Liver (tissue), 8 donors: ENCODE measurements at regions not wholly inside any gene's neighbourhood (a gene's known extent, or its start where the extent isn't known, plus 50 kb on each side); places are given as distances from the start of the nearest gene placed in this dataset.

Experiments
- DNase-seq: peaks from one replicate; pipeline ENCODE4 v3.0.0-alpha.2; 2017; ENCODE audit warnings: low spot score
- H3K27ac ChIP-seq, 2 donors: one replicate each; pipeline ENCODE4 v1.7.0; 2013; ENCODE audit warnings: inconsistent platforms in 2 of 2, low read length in 2 of 2, control low read depth in 1 of 2, low read depth in 1 of 2, mild to moderate bottlenecking in 1 of 2
- H3K27me3 ChIP-seq, 4 donors: one replicate each; pipeline versions ENCODE4 v1.6.1 to v1.7.0; 2013; ENCODE audit warnings: low read length in 3 of 4, inconsistent platforms in 1 of 4, mild to moderate bottlenecking in 1 of 4, moderate library complexity in 1 of 4; ENCODE audit not compliant: control insufficient read depth in 4 of 4, insufficient read depth in 4 of 4
- H3K36me3 ChIP-seq, 4 donors: one replicate each; pipeline versions ENCODE4 v1.6.1 to v1.7.0; 2013; ENCODE audit warnings: low read length in 3 of 4, mild to moderate bottlenecking in 3 of 4, low read depth in 1 of 4, moderate library complexity in 1 of 4; ENCODE audit not compliant: control insufficient read depth in 4 of 4, insufficient read depth in 3 of 4
- H3K4me1 ChIP-seq, 4 donors: one replicate each; pipeline versions ENCODE4 v1.6.1 to v1.7.0; 2013; ENCODE audit warnings: low read length in 3 of 4, mild to moderate bottlenecking in 3 of 4, moderate library complexity in 1 of 4; ENCODE audit not compliant: control insufficient read depth in 4 of 4, insufficient read depth in 4 of 4
- H3K4me3 ChIP-seq, 3 donors: one replicate each; pipeline versions ENCODE4 v1.6.1 to v1.7.0; 2013; ENCODE audit warnings: low read length in 3 of 3, control low read depth in 1 of 3, low read depth in 1 of 3, mild to moderate bottlenecking in 1 of 3
- H3K9ac ChIP-seq, 2 donors: one replicate each; pipeline ENCODE4 v1.7.0; 2013; ENCODE audit warnings: low read length in 2 of 2, mild to moderate bottlenecking in 2 of 2, moderate library complexity in 2 of 2, control low read depth in 1 of 2, low read depth in 1 of 2
- H3K9me3 ChIP-seq, 4 donors: one replicate each; pipeline versions ENCODE4 v1.6.1 to v1.7.0; 2013; ENCODE audit warnings: low read length in 3 of 4; ENCODE audit not compliant: control insufficient read depth in 4 of 4
- EGR1 ChIP-seq, 2 donors: IDR thresholded peaks; 2 replicates each; pipeline ENCODE4 v1.6.1; 2016 to 2018; ENCODE audit warnings: antibody characterized with exemption in 2 of 2, low read depth in 2 of 2
- FOXA1 ChIP-seq: IDR thresholded peaks from 2 replicates; pipeline ENCODE4 v1.6.1; 2016; ENCODE audit warnings: antibody characterized with exemption
- FOXA2 ChIP-seq: IDR thresholded peaks from 2 replicates; pipeline ENCODE4 v1.6.1; 2016; ENCODE audit warnings: antibody characterized with exemption
- GABPA ChIP-seq, 2 donors: IDR thresholded peaks in 1 of 2; conservative IDR thresholded peaks in 1 of 2; 2 replicates each; pipeline ENCODE4 v1.6.1; 2016; ENCODE audit warnings: antibody characterized with exemption in 2 of 2, mild to moderate bottlenecking in 1 of 2, moderate library complexity in 1 of 2
- HNF4A ChIP-seq, 2 donors: conservative IDR thresholded peaks; 2 replicates each; pipeline ENCODE4 v1.6.1; 2016; ENCODE audit warnings: antibody characterized with exemption in 2 of 2, mild to moderate bottlenecking in 2 of 2
- HNF4G ChIP-seq: IDR thresholded peaks from 2 replicates; pipeline ENCODE4 v1.6.1; 2016; ENCODE audit warnings: antibody characterized with exemption
- JUND ChIP-seq, 2 donors: IDR thresholded peaks; 2 replicates each; pipeline ENCODE4 v1.6.1; 2016; ENCODE audit warnings: antibody characterized with exemption in 2 of 2
- MAX ChIP-seq: IDR thresholded peaks from 2 replicates; pipeline ENCODE4 v1.6.1; 2016; ENCODE audit warnings: antibody characterized with exemption
- NR2F2 ChIP-seq: IDR thresholded peaks from 2 replicates; pipeline ENCODE4 v1.6.1; 2016; ENCODE audit warnings: antibody characterized with exemption
- RAD21 ChIP-seq, 2 donors: IDR thresholded peaks; 2 replicates each; pipeline ENCODE4 v1.6.1; 2016; ENCODE audit warnings: antibody characterized with exemption in 2 of 2, mild to moderate bottlenecking in 2 of 2
- REST ChIP-seq: IDR thresholded peaks from 2 replicates; pipeline ENCODE4 v1.6.1; 2016; ENCODE audit warnings: antibody characterized with exemption, mild to moderate bottlenecking
- RXRA ChIP-seq, 2 donors: IDR thresholded peaks; 2 replicates each; pipeline ENCODE4 v1.6.1; 2017 to 2018; ENCODE audit warnings: antibody characterized with exemption in 2 of 2, mild to moderate bottlenecking in 1 of 2
- SP1 ChIP-seq: IDR thresholded peaks from 2 replicates; pipeline ENCODE4 v1.6.1; 2018; ENCODE audit warnings: antibody characterized with exemption, mild to moderate bottlenecking
- TAF1 ChIP-seq: conservative IDR thresholded peaks from 2 replicates; pipeline ENCODE4 v1.6.1; 2016; ENCODE audit warnings: antibody characterized with exemption, mild to moderate bottlenecking
- YY1 ChIP-seq: IDR thresholded peaks from 2 replicates; pipeline ENCODE4 v1.6.1; 2016; ENCODE audit warnings: antibody characterized with exemption, mild to moderate bottlenecking
- ZBTB33 ChIP-seq: IDR thresholded peaks from 2 replicates; pipeline ENCODE4 v1.6.1; 2016; ENCODE audit warnings: antibody characterized with exemption
- WGBS: extraction: QIAGEN DNeasy Blood & Tissue Kit; methylation state at CpG from one replicate; pipeline ENCODE4 v1.1.7; 2013; 5-methylcytosine and 5-hydroxymethylcytosine counted together
- TF ChIP-seq, protein P1 (sequence below): IDR thresholded peaks from 2 replicates; pipeline ENCODE4 v1.6.1; 2016; ENCODE audit warnings: antibody characterized with exemption
- TF ChIP-seq, protein P2 (sequence below): fragments of 150-350 bp; IDR thresholded peaks from 2 replicates; pipeline ENCODE4 v1.5.1; 2017; ENCODE audit warnings: improper control_type of control experiment, low read depth, low read length; ENCODE audit not compliant: missing input control
- donor health status: healthy.
- donor health status: healthy.
- donor health status: healthy.
- donor health status: healthy.
- donor health status: healthy.

- no peak for TF ChIP-seq MAX
- TF ChIP-seq REST = no peak
- TF ChIP-seq SP1 = no peak
- TF ChIP-seq, protein P1, sequence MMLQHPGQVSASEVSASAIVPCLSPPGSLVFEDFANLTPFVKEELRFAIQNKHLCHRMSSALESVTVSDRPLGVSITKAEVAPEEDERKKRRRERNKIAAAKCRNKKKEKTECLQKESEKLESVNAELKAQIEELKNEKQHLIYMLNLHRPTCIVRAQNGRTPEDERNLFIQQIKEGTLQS = no peak
- no peak for TF ChIP-seq RAD21 (IDR thresholded peaks at IDR 0.05)
- TF ChIP-seq FOXA1 = no peak
- TF ChIP-seq FOXA2 = no peak
- TF ChIP-seq HNF4A (conservative IDR thresholded peaks at IDR 0.05) = no peak
- no peak for TF ChIP-seq EGR1 (IDR thresholded peaks at IDR 0.05; ENCODE audit: low read depth in 2 of 2)
- no peak for TF ChIP-seq RXRA (IDR thresholded peaks at IDR 0.05)
- no peak for TF ChIP-seq JUND (IDR thresholded peaks at IDR 0.05)
- TF ChIP-seq HNF4G = no peak
- TF ChIP-seq GABPA (IDR thresholded peaks at IDR 0.05 in 1 of 2, conservative IDR thresholded peaks at IDR 0.05 in 1 of 2) = no peak
- TF ChIP-seq NR2F2 = no peak
- no peak overlapping the region for H3K9ac ChIP-seq
- no peak overlapping the region for H3K27ac ChIP-seq
- H3K9me3 ChIP-seq = peaks cover 0 to 2% (median 0%) of the 10 kb centered on the region in 4 donors
- H3K27me3 ChIP-seq = no peaks in the 10 kb centered on the region
- 86% methylated on average over 8 of the region's 8 CpGs for WGBS
- no peak for DNase-seq
- H3K4me3 ChIP-seq = no peak overlapping the region
- H3K36me3 ChIP-seq = no peaks in the 10 kb centered on the region
- no peaks in the 10 kb centered on the region for H3K4me1 ChIP-seq
Observed at GRCh38 chr2:217394510-217395351, 534.9 kb upstream of the TNP1 start.

- H3K27me3 ChIP-seq = no peaks in the 10 kb centered on the region
- WGBS = 76% methylated on average over 4 of the region's 4 CpGs
- H3K4me1 ChIP-seq = no peaks in the 10 kb centered on the region
- no peak overlapping the region for H3K4me3 ChIP-seq
- TF ChIP-seq, protein P2, sequence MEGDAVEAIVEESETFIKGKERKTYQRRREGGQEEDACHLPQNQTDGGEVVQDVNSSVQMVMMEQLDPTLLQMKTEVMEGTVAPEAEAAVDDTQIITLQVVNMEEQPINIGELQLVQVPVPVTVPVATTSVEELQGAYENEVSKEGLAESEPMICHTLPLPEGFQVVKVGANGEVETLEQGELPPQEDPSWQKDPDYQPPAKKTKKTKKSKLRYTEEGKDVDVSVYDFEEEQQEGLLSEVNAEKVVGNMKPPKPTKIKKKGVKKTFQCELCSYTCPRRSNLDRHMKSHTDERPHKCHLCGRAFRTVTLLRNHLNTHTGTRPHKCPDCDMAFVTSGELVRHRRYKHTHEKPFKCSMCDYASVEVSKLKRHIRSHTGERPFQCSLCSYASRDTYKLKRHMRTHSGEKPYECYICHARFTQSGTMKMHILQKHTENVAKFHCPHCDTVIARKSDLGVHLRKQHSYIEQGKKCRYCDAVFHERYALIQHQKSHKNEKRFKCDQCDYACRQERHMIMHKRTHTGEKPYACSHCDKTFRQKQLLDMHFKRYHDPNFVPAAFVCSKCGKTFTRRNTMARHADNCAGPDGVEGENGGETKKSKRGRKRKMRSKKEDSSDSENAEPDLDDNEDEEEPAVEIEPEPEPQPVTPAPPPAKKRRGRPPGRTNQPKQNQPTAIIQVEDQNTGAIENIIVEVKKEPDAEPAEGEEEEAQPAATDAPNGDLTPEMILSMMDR = no peak
- TF ChIP-seq YY1 (no peak), TAF1 (no peak), HNF4A (conservative IDR thresholded peaks at IDR 0.05) (no peak), RAD21 (IDR thresholded peaks at IDR 0.05) (no peak), ZBTB33 (no peak), SP1 (no peak), JUND (IDR thresholded peaks at IDR 0.05) (no peak), NR2F2 (no peak), FOXA1 (no peak)
- TF ChIP-seq, protein P1 = no peak
- H3K9ac ChIP-seq = no peak overlapping the region
- H3K9me3 ChIP-seq = peaks cover 0 to 2% (median 0%) of the 10 kb centered on the region in 4 donors
- DNase-seq = no peak
- H3K27ac ChIP-seq = no peak overlapping the region
- H3K36me3 ChIP-seq = no peaks in the 10 kb centered on the region
Observed at GRCh38 chr2:217393585-217394032, 533.7 kb upstream of the TNP1 start.
